ENCODE measurements at regions not wholly inside any gene's neighbourhood (a gene's known extent, or its start where the extent isn't known, plus 50 kb on each side); places are given as distances from the start of the nearest gene placed in this dataset.

DNA sequence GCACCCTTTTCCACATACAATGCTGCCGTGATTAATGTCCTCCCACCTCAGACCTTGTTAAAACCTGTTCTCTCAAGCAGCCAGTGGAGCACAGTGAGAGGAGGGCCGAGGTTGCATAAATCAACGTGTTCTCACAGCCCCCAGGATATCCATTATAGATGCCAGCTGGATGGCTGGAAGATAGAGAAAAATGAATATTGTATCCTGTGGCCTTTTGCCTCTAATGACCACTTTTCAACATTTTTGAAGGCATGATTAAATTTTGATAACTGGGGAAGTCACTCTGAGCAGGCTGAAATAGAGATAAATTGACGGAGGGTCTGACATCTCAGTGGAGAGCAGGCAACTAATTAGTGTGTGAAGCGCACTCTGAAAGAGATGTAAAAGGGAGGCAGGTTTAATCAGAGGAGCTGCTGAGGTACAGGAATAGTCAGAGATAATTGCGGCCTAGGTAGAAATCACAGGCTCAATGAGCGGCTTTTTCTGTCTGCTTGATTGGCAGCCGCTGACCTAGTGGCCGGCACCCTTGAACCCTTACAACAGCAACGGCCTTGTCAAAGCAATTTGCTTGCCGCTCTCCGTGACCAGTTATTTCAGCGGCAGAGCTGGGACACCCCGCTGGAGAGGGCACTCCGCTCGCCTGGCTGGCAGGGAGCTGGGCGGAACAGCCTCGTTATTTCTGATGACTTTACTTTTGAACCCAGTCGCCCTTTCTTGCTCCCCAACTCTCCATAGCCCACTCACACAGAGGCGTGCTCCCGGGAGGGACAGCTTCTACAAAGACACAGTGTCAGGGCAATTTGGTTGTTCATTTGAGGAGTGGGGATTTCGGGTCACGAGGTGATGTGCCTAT lies 560.7 kb downstream of the PSAT1 start:
- DNase-seq (ENCODE audit: low read depth in 1 of 2, low spot score in 1 of 2) = no peak

DNA sequence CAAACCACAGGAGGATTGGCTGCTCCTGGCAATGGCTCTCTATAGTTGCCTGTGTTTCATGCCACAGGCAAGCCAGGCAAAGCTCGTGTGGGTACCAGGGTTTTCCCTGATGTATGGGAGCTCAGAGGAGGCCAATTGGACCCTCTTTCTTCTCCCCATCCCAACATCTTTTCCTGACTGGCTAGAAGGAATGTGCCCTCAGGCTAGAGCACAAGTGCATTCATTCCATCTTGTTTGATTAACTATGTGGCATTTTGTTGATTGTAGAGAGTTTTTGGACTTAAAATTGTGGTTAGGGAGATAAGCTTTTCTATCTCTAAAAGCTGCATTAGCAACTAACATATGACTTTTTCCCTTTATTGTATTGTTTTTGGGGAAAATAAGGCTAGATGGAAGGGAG lies 561.3 kb downstream of the PSAT1 start:
- DNase-seq (ENCODE audit: low read depth in 1 of 2, low spot score in 1 of 2) = no peak

DNA sequence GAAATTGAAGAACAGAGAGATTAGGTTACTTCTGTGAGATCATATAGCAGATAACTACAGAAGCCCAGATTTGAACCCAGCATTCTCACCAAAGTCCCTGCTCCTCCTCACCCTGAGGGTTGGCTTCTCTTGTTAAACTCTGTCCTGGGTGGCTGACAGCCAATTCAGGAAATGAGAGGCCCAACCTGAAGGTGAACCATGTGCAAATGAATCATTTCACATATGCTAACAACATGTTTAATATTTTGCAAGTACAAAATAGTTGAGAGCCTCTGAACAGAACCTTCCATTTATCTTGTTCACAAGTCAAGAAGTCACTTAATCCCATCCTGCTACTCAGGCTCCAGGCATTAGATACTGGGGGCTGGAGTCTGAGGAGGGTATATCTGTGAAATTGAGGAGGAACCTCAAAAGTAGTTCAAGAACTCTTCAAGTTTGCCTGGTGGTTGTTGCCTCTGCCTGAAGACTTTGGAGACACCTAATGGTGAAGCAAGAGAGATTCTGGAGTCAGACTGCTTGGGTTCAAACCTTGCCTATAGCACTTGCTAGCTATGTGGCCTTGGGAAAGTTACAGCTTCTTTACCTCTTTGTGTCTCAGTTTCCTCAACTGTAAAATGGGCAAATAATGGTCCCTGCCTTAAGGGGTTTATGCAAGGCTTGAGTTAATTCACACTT lies 564.0 kb downstream of the PSAT1 start:
- no peak for DNase-seq (ENCODE audit: low read depth in 1 of 2, low spot score in 1 of 2)

DNA sequence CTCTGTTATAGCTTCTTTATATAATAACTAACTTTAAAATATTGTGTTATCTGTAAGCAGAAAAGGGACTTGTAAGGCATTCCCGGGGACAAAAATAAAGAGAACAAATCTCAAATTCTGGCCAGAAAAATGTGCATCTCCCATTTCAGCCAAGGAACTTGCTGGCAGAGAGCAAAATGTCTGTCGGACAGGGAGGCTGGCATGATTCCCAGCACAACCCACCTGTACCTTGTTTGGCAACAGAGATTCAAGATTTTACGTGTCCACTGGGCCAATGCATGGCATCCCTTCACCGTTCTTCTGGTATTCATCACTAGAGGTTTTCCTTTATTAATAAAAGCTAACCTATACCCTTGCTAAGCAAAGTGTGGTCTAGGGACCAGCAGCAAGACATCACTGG lies 566.6 kb downstream of the PSAT1 start:
- no peak for DNase-seq (ENCODE audit: low read depth in 1 of 2, low spot score in 1 of 2)

DNA sequence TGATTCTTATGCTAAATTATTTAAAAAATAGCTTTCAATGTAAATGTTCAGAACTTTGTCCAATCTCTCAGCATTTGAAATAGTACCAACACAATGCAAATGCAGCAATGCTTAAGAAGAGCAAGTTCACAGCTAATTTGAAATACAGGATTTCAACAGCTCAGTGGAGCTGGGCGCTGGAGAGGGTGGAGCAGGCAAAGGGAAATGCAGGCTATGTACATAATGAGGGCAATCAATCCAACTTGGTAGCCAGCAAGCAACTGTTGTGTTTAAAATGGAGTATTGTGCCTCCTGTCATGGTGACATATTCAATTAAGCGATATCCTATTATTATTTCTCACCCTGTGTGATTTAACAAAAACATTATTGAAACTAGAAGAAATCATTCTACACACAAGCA lies 568.8 kb downstream of the PSAT1 start:
- no peak for DNase-seq (ENCODE audit: low read depth in 1 of 2, low spot score in 1 of 2)

DNA sequence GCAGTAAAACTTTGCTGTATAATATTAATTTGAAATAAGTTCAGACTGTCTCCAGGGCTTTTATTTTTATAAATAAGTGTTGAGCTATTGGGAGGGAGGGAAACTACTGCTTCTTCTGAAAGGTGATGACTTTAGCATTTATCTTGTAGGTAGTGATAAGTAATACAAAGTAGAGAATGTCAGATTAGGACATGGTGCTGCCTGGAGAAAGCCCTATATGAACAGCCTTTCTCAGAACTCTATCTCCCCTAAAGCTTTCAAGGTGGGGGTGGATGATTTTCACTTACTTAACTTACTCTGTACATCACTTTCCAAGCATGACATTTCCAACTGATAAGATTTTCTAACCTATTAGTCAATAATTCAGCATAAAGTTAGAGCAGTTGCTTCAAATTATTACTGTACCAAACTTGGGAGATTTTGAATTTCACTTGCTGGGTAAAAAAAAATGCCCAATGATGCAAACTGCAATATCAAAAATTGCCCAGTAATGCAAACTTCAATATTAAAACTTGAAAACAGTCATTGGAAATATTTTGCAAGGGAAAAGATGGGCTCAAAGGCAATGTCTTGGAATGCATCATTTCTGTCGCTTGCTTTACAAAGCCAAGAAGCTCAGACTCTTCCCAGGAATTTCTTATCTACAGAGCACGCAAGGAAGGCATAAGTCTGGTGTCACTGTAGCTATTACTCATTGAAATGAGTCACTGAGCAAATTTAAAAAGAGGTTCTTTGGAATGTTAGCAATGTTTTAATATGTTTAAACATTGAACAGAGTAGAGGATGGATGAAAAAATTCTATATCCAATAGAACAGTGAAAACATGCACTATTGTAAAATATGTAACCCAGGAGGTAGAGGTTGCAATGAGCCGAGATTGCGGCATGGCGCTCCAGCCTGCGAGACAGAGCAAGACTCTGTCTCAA lies 569.5 kb downstream of the PSAT1 start:
- no peak for DNase-seq (ENCODE audit: low read depth in 1 of 2, low spot score in 1 of 2)

DNA sequence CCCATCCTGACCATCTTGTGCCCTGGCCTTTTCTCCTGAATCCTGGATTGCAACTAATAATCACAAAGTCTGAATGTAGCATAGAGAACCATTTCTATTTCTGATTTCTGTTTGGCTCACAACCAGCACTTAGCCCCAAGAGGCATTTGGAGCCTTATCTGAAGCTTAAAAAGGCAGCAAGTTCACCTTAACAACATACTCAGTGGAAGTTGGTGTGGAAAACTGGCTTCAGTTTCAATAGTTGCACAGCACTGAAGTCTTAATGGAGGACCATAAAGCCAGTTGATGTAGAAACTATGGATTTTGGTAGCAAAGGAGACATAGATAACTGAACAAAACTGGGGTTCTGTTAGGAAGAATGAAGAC lies 574.1 kb downstream of the PSAT1 start:
- DNase-seq (ENCODE audit: low read depth in 1 of 2, low spot score in 1 of 2) = no peak

DNA sequence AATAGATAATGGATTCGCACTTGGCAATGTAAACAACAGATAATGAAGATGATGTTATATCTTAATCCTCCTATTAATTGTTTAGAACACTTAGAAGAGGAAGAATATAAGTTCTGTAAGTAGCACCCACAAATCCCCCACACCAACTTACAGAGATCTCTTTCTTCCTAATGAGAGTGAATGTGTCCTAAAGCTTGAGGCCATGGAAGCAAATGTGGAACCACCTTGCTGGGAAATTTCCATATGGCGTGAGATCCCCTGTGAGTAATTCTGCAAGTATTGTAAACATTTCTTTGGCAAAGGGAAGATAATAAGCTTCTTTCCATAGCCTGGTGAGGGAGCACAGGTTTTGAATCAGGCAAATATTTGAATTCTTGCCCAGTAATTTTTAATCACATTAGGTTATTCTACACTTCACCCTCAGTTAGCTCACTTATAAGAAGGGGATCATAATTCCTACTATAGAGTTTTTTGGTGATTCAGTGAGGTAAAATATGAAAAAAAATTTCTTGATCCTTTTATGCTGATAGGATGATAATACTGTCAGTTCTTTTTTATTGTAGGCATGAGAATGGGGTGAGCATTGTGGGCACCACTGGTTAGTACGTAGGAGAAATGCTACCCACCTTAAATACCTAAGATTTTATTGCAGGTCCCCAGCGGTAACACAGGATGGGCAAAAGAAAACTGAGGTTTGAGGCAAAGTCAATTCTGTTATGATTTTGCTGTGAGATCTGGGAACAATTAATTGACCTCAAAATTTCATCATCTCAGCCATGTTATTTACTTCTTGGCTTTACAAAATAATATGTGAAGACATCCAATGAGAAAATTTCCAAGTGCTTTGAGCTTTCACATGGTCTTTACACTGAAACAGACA lies 574.8 kb downstream of the PSAT1 start:
- no peak for DNase-seq (ENCODE audit: low read depth in 1 of 2, low spot score in 1 of 2)

DNA sequence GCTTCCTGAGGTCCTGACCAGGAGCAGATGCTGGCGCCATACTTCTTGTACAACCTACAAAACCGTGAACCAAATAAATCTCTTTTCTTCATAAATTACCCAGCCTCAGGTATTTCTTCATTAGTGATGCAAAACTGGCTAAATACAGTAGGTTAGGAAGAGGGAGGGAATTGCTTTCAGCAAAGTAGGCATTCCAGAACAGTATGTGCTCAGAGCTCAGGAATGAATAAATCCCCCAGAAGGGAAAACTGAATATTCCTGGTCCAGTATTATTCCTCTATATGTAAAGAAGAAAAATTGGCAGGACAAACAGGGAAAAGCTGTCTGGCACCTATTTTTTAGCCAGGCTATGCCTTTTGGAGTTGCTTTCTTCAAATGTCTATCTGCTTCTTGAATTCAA lies 577.1 kb downstream of the PSAT1 start:
- DNase-seq (ENCODE audit: low read depth in 1 of 2, low spot score in 1 of 2) = no peak

DNA sequence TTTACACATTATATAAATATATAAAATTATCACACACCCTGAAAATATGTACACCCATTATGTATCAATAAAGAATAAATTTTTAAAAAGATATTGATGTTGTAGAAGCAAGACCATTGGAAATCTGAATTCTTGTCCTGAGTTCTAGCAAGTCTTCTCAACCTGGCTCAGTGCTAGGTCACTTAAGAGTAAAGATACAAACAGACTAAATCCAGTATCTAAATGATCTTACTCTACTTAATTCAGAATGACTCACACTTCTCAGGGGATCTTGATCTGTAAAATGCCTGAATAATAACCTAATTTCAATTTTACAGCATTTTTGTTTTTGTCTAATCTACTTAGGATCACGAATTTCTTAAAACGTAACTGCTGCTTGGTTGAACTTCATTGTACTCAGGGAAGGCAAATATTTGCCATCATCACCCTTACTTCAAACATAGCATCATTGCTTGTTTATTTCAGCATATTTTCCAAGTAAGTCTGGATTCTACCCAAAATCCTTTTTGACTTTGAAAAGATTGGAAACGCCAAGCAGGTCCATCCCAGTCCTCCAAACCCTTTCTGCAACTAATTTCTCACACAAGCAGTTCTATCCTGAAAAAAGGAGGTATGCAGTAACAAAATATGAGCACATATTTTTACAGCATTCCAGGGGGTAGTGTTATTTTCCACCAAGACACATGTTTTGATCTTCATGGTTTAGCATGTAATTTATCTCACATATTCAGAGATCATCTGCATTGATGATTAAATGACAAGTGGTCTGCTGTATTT lies 582.6 kb downstream of the PSAT1 start:
- DNase-seq (ENCODE audit: low read depth in 1 of 2, low spot score in 1 of 2) = no peak

DNA sequence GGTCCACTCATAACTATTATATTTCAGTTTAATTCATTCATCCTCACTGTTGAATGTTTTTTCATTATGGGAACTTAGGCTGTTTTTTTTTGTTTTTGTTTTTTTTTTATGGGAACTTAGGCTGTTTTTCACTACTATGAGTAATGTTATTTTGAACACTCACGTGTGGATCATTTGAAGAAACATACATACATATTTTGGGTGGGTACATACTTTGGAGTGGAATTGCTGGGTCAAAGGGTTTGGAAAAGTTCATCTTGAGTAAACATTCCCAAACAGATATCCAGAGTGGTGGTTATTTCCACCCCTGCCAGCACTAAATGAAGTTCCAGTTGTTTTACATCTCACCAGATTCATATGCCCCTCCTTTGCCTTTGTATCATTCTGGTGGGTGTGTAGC lies 584.4 kb downstream of the PSAT1 start:
- no peak for DNase-seq (ENCODE audit: low read depth in 1 of 2, low spot score in 1 of 2)

DNA sequence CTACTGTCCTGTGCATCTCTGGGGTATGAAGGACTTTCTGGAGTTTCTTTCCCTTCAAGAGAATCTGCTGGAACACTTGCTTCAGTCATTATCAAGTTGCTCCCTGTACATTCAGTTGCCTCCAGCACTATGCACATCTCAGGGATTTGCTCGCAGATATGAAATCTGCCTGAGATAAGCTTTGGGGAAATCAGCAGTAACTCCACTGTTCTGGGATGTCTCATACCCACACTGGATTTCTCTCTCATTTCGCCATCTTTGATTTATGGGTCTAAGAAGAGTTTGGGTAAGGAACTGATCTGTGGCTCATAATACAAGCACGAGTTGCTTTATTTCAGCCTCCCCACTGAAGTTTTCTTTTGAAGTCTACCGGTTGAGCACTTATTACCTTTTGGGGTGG lies 585.6 kb downstream of the PSAT1 start:
- DNase-seq (ENCODE audit: low read depth in 1 of 2, low spot score in 1 of 2) = no peak

DNA sequence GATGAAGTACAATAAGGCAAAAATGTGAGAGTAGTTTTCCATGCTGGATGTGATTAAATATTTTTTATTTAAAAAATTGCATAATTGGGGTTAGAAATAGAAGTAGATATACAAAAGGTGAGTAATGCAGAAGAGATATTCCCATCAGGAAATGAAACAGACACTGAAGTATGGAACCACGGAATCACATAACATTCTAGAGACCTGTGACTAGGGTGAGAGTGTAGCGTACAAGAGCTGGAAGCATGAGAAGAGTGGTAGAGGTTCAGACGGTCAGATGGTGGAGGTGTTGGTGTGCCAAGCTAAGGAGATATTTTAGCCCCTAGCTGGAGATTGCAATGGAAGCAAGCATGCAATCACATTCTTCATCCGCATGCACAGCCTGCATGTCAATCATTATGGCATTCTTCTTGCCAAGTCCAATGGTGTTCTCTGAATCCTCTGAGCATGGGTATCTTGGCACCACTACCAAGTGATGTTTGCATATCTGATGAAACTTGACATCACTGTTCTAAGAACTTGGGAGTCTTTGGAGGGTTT lies 587.8 kb downstream of the PSAT1 start:
- DNase-seq (ENCODE audit: low read depth in 1 of 2, low spot score in 1 of 2) = no peak

DNA sequence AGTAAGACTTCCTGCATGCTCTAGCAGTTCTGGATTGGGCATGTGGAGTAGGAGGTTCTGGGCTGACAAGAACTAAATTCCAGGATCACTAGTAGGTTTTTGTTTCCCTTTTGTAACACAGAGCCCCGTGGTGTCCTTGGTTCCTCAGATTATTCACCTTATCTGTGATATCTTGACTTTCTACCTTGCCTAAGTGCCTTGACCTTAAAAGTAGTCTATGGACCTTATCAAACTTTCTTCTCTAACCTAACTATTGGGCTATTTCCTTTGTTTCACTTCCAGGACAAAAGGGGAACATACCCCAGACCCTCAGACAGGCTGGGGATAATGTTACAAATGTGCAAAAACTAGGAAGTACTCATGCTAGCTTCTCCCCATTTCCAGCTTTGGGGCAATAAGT lies 595.3 kb downstream of the PSAT1 start:
- no peak for DNase-seq (ENCODE audit: low read depth in 1 of 2, low spot score in 1 of 2)

DNA sequence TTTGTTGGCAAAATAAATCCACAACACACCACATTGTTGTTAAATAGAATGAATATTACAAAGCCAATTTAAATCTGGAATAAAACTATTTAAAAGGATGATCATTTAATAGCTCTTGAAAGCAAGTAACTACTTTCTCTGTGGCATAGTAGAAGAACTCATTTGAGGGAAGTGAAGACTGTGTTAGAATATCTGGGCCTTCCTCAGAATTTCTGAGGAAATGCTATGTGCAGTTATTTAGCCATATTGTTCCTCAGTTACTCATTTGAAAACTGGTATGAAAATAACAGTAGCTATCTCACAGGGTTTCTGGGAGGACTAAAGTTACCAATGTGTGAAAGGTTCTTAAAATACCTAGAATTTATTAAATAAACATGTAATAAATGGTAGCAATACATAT lies 595.8 kb downstream of the PSAT1 start:
- DNase-seq (ENCODE audit: low read depth in 1 of 2, low spot score in 1 of 2) = no peak

DNA sequence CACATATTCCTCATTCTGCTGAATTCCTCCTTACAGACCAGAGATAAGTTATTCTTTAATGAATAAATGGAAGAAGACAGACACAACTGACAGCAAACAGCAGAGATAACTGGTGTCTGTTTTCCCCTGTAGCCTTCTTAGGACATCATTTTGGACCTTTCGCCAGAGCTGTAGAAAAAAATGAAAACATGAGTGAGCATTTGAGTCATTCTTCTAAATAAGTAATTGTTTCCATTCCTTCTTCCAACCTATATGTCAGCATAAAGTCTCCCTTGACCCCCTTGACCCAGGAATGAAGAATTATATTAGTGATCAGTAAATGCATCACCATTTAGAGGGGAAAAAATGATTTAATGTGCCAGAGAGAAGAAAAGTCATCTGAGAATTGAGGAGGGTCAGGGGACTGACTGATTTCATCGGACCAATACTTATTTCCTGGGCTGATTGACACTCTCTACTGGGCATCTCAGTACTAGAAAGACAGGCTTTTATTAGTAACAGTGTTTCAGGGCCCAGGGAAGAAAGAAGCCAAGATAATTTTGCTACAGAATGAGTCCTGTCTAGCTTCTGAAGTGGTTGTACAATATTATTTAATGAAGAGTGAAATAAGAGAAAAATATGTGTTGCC lies 597.0 kb downstream of the PSAT1 start:
- DNase-seq (ENCODE audit: low read depth in 1 of 2, low spot score in 1 of 2) = no peak

DNA sequence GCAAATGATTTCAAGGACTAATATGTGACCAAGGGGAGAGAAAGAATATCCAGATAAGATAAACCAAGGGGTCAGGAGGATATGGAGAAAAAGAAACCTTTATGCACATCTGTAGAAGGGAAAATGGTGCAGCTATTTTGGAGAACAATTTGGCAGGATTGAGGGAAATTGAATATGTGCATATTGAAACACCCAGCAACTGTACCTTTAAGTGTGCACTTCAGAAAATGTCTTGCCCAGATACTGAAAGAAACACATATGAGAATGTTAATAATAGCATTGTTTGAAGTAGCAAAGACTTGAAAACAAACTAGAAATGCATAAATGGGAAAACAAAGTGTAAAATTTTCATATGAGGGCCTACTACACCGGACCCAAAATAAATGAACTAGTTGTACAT lies 599.6 kb downstream of the PSAT1 start:
- no peak for DNase-seq (ENCODE audit: low read depth in 1 of 2, low spot score in 1 of 2)

DNA sequence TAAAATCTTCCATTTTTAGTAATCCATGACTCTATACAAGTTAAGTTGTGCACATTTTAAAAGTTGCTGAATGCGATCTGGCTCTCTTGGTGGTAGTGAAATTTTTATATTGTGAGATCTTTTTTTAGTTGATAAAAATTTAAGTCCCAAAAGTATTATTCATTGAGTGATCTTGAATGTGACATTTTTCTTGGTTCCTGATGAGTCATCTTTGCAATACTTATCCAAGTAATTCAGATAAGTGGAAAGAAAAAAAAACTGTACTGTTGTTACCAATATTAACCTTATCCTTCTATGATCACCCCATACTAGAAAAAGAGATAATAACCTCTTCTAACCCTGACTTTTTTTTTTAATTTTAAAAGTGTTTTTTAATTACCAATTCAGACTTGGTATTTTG lies 601.3 kb downstream of the PSAT1 start:
- DNase-seq (ENCODE audit: low read depth in 1 of 2, low spot score in 1 of 2) = no peak

DNA sequence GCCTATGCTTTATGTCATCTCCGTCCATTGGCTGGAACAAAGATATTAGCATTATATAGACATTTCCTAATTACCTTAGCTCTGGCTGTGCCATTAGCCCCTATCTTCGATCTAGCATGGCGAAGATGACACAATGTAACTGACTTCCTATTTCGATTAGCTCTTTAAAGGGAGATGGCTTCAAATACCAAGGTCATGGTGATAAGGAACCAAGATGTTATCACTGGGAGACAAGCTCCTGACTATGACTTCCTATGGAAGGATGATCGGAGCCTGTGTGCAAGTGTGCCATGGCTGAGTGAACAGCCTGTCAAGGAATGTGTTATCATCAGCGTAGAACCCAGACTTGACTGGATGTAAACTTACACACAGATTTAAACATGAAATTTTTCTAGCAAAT lies 602.1 kb downstream of the PSAT1 start:
- no peak for DNase-seq (ENCODE audit: low read depth in 1 of 2, low spot score in 1 of 2)

Measured in activated CD4-positive, alpha-beta T cell treated with anti-CD3 and anti-CD28 coated beads, Interleukin-2, amount 50 U/mL, for 24 hours (primary cell).